ENCODE measurements at regions not wholly inside any gene's neighbourhood (a gene's known extent, or its start where the extent isn't known, plus 50 kb on each side); places are given as distances from the start of the nearest gene placed in this dataset.
"Not testable (repeated sequence)": the region's sequence is repeated elsewhere in the genome, so short reads cannot be mapped to it uniquely, and the experiment has no call there.

GRCh38 chr1:61580417-61580816 is 144.5 kb downstream of the TM2D1 start:
- no peak for DNase-seq

DNA sequence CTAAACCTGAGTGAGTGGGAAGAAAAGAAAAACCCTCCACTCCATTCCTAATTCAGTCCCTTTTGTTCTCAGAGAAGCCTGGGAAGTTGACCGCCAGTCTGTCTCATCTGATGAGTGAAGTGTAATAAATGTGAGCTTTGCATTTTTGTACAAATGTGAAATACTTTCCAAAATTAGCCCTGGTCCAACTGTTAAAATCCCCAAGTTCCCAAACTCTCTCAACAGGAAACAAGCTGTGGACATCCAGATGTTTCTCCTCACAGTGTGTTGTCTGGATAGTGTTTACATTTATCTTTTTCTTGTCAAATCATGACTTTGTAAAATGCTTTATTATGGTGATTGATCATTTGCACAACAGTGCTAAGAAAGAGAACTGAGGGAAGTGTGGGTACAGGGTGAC is 145.1 kb downstream of the TM2D1 start:
- no peak for DNase-seq

DNA sequence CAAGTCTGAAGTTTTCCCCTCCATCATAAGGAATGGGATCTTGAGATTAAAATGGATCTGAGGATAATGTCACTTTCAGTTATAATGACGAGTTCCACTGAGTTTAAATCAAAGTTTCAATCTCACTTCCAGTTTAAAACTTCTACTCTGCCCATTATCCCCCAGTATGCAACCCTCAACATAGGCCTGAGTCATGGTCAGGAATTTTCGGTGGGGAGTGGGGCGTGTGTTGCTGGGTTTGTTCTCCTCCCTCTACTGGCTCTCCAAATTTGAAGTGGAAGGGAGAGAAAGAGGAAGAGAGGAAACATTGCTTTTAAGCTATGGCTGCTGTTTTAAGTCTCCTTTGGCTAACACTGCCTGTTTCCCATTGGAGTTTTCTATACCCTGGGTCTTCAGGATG is 152.9 kb downstream of the TM2D1 start:
- DNase-seq: no peak

DNA sequence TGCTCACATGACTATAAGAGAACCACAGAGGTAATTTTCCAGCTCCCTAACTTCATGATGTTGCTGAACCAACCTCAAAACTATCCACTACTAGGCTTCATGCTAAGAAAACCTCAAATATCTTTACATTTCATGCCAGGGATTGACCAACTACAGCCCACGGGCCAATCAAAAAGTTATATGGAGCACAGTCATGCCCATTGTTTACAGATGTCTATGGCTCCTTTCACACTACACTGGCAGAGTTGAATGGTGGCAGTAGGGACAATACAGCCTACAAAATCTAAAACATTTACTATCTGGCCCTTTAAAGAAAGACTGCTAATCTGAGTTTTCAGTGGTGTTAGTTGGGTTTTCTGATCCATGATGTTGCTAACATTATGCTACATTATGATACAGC is 154.8 kb downstream of the TM2D1 start:
- peak in 2 of 56 donors; percentile 1 to 2 for DNase-seq

DNA sequence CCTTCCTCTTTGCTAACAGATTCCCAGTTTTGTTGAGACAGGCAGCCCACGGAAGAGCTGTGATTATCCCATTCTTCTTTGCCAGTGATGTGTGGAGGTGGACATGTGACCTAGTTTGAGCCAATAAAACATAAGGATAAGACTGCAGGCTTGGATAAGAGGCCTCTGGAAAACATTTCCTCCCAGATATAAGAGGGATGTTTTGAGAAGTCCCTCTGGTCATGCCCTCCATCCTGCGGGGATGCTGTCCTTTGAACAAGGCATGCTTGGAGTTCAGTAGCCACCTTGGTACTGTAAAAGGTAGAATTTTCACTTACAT is 155.7 kb downstream of the TM2D1 start:
- no peak for DNase-seq

- no peak for DNase-seq
Observed at GRCh38 chr1:61568460-61569302, 156.3 kb downstream of the TM2D1 start.

GRCh38 chr1:61566177-61566576 is 158.8 kb downstream of the TM2D1 start:
- no peak for DNase-seq

- no peak for DNase-seq
Observed at GRCh38 chr1:61563611-61564010, 161.3 kb downstream of the TM2D1 start.

DNA sequence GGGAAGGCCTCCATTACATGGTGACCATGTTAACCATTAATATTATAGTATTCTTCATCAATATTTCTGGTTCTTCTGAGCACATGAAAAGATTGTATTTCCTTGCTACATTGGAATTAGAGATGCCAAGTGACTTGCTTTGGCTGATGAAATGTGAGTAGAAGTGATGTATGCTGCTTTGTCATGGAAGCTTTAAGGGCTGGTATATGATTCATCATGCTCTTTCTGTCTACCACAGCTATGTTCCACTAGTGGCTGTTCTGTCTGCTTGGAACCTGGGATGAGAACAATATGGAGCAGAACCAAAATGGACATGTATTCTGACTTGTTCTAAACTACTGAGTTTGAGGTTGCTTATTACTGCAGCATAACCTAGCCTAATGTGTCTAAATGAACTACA is 163.3 kb downstream of the TM2D1 start:
- DNase-seq: no peak

DNA sequence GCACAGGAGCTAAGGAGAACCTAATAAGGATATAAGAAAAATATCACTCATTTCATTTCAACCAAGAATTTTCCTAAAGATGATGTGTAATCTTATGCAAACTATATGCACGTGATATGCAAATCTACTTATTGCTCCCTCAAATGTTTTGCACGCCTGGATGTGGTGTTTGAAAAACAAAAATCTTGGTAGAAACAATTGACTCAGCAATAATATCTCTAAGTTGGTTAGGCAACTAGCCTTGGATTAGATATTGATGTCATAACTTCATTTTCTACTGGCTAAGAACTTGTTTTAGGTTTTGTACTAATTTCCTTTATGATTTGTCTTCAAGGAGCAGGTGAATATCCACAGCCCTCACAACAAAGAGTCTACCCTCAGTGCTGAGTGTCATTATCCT is 164.6 kb downstream of the TM2D1 start:
- no peak for DNase-seq

DNA sequence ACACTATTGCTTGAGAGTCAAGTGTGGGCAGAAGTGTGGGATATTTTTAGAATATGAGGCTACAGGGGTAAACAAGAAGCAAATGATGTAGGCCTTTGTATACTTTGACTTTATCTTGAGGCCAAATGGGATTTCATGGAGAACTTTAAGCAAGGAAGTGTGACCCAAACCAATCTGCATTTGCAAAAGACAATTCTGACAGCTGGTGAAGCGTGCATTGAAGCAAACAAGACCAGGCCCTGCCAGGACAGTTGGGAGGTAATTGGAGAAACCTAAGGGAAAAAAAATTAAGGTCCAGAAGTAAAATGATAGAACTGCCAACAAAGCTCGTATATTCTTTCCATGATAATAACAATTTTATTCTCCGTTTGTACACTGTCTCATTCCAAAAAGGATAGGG is 168.3 kb downstream of the TM2D1 start:
- DNase-seq: no peak

DNA sequence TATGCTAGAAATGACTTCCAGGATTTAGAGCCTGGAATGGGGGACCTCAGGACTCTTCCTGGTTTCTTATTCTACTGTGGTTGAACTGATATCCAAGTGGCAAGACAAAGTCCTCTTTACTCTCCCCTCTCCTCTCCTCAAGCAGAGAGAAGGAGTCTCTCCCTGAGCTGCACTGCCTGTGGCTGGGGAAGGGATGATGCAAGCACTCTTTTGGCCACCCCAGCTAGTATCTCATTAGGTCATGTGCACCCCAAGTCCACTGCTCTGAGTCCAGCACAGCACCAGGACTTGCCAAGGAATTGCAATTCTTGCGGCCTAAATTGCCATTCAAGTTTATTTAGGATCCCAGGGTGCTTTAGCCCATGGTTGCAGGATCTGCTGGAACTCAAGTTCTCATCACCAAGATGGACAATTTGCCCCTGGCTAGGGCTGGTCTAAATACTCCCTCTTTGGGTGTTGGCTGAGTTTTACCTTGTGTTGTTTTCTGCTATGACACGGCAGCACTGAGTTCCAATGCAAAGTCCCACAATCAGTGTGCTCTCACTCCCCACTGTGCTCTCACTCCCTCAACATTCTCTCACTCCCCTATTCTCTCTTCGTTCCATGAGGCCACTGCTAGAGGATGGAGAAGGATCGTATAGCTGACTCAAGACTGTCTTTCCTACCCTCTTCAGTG is 172.2 kb downstream of the TM2D1 start:
- DNase-seq: no peak

DNA sequence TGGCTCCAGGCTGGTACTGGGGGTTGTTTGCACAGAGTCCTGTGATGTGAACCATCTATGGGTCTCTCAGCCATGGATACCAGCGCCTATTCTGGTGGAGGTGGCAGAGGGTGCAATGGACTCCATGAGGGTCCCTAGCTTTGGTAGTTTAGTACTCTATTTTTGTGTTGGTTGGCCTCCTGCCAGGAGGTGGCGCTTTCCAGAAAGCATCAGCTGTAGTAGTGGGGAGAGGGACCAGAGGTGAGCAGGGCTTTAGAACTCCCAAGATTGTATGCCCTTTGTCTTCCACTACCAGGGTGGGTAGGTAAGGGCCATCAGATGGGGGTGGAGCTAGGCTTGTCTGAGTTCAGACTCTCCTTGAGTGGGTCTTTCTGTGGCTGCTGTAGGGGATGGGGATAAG is 177.6 kb downstream of the TM2D1 start:
- not testable (repeated sequence) for DNase-seq

DNA sequence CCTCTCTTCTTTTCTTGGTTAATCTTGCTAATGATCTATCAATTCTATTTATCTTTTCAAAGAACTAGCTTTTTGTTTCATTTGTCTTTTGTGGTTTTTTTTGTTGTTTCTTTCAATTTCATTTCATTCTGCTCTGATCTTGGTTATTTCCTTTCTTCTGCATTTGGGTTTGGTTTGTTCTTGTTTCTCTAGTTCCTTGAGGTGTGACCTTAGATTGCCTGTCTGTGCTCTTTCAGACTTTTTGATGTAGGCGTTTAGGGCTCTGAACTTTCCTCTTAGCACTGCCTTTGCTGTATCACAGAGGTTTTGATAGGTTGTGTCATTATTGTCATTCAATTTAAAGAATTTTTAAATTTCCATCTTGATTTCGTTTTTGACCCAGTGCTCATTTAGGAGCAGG is 180.1 kb downstream of the TM2D1 start:
- not testable (repeated sequence) for DNase-seq

GRCh38 chr1:61543498-61543897 is 181.4 kb downstream of the TM2D1 start:
- not testable (repeated sequence) for DNase-seq

DNA sequence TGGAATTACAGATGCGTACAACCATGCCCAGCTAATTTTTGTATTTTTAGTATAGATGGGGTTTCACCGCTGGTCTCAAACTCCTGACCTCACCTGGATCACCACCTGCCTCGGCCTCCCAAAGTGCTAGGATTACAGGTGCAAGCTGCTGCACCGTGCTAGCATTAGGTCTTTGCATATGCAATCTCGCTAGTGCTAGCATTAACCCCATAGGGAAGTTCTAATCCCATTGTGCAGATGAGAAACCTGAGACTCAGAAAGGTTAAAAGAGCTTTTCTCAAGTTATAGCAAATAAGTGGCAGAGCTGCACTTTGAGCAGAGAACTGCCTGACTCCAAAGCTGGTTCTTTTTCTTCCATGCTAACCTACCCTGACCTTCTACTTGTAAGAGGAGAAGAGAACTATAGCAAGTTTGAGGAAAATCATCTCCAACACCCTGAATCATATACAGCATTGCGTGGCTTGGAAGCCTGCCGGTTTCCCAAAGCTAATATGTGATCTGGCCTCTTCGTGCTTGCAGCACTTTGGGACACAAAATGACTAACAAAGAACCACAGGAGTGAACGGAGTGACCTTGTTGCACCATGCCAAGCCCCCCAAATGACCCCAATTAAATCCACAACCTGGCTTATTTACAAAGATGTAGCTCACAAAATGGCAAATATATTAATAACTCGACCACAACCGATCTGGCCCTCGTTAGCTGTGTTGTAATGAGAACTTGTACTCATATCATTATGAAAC is 185.1 kb downstream of the TM2D1 start:
- DNase-seq: no peak

DNA sequence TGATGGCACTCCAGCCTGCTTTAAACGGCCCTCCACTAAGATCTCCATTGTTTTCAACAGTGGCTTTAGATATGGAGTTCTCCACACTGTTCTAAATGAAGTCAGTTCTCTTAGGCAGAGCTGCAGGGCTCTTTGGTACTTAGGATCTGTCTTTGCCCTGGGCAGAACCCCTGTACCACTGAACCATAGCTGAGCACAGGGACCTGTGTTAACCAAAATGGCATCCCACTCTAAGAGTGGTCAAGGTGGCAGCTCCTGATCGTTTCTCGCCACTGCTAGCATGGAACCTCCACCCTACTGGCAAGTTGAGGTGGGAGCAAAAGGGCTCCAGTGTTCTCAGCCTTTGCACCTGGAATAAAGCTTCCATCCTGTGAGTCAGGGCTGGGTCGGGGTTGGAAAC is 186.7 kb downstream of the TM2D1 start:
- no peak for DNase-seq

- no peak for DNase-seq
Observed at GRCh38 chr1:61536174-61537108, 188.5 kb downstream of the TM2D1 start.

DNA sequence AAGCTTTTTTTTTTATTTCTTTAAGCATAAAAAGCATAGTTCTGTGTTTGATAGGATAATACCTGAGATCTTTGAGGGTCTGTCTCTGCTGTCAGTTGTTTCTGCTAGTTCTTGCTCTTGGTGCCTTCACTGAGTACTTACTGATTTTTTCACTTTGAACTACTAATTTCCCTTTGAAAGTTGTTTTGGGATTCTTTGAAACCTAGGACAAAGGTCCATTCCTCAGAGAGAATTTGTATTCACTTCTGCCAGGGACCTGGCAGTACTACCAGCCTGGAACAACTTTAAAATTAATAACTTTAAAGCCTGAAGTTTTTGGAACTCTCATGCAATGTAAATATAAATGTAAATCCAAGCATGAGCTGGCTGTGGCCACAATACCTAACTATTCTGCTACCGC is 190.1 kb downstream of the TM2D1 start:
- no peak for DNase-seq

DNA sequence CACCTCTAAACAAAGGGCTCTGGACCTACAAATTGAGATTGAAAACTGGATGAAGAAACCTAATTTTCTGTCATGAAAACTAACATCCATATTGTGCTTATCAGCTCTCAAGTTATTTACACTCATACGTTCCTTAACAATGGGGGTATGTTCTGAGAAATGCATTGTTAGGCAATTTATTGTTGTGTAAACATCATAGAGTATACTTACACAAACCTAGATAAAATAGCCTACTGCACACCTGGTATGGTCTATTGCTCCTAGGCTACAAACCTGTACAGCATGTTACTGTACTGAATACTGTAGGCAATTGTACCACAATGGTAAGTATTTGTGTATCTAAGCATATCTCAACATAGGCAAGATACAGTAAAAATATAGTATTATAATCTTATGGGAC is 191.4 kb downstream of the TM2D1 start:
- no peak for DNase-seq

DNA sequence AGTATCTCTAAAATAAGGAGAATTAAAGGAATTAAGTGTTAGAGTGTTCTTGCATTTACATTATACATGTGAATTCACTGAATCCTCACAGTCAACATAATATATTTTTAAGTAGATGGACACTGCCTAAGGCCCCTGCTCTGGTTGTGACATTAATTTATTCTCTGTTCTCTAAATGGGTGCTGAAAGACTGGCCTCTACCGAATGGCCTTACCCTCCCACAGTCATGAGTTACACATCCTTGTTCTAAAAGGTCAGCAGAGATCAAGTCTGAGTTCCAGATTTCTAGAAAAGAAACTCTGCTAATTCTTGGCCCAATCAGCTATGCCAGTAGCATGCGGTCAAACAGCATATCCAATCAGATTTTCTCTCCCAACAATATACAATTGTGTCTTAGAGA is 193.2 kb downstream of the TM2D1 start:
- no peak for DNase-seq
